Liver (tissue), 8 donors: ENCODE measurements at regions not wholly inside any gene's neighbourhood (a gene's known extent, or its start where the extent isn't known, plus 50 kb on each side); places are given as distances from the start of the nearest gene placed in this dataset.

Source experiments
- DNase-seq: peaks from one replicate; pipeline ENCODE4 v3.0.0-alpha.2; 2017; ENCODE audit warnings: low spot score
- H3K27ac ChIP-seq, 2 donors: one replicate each; pipeline ENCODE4 v1.7.0; 2013; ENCODE audit warnings: inconsistent platforms in 2 of 2, low read length in 2 of 2, control low read depth in 1 of 2, low read depth in 1 of 2, mild to moderate bottlenecking in 1 of 2
- H3K27me3 ChIP-seq, 4 donors: one replicate each; pipeline versions ENCODE4 v1.6.1 to v1.7.0; 2013; ENCODE audit warnings: low read length in 3 of 4, inconsistent platforms in 1 of 4, mild to moderate bottlenecking in 1 of 4, moderate library complexity in 1 of 4; ENCODE audit not compliant: control insufficient read depth in 4 of 4, insufficient read depth in 4 of 4
- H3K36me3 ChIP-seq, 4 donors: one replicate each; pipeline versions ENCODE4 v1.6.1 to v1.7.0; 2013; ENCODE audit warnings: low read length in 3 of 4, mild to moderate bottlenecking in 3 of 4, low read depth in 1 of 4, moderate library complexity in 1 of 4; ENCODE audit not compliant: control insufficient read depth in 4 of 4, insufficient read depth in 3 of 4
- H3K4me1 ChIP-seq, 4 donors: one replicate each; pipeline versions ENCODE4 v1.6.1 to v1.7.0; 2013; ENCODE audit warnings: low read length in 3 of 4, mild to moderate bottlenecking in 3 of 4, moderate library complexity in 1 of 4; ENCODE audit not compliant: control insufficient read depth in 4 of 4, insufficient read depth in 4 of 4
- H3K4me3 ChIP-seq, 3 donors: one replicate each; pipeline versions ENCODE4 v1.6.1 to v1.7.0; 2013; ENCODE audit warnings: low read length in 3 of 3, control low read depth in 1 of 3, low read depth in 1 of 3, mild to moderate bottlenecking in 1 of 3
- H3K9ac ChIP-seq, 2 donors: one replicate each; pipeline ENCODE4 v1.7.0; 2013; ENCODE audit warnings: low read length in 2 of 2, mild to moderate bottlenecking in 2 of 2, moderate library complexity in 2 of 2, control low read depth in 1 of 2, low read depth in 1 of 2
- H3K9me3 ChIP-seq, 4 donors: one replicate each; pipeline versions ENCODE4 v1.6.1 to v1.7.0; 2013; ENCODE audit warnings: low read length in 3 of 4; ENCODE audit not compliant: control insufficient read depth in 4 of 4
- ATF3 ChIP-seq: IDR thresholded peaks from 2 replicates; pipeline ENCODE4 v1.6.1; 2016; ENCODE audit warnings: antibody characterized with exemption
- GABPA ChIP-seq, 2 donors: IDR thresholded peaks in 1 of 2; conservative IDR thresholded peaks in 1 of 2; 2 replicates each; pipeline ENCODE4 v1.6.1; 2016; ENCODE audit warnings: antibody characterized with exemption in 2 of 2, mild to moderate bottlenecking in 1 of 2, moderate library complexity in 1 of 2
- HNF4A ChIP-seq, 2 donors: conservative IDR thresholded peaks; 2 replicates each; pipeline ENCODE4 v1.6.1; 2016; ENCODE audit warnings: antibody characterized with exemption in 2 of 2, mild to moderate bottlenecking in 2 of 2
- HNF4G ChIP-seq: IDR thresholded peaks from 2 replicates; pipeline ENCODE4 v1.6.1; 2016; ENCODE audit warnings: antibody characterized with exemption
- JUND ChIP-seq, 2 donors: IDR thresholded peaks; 2 replicates each; pipeline ENCODE4 v1.6.1; 2016; ENCODE audit warnings: antibody characterized with exemption in 2 of 2
- NR2F2 ChIP-seq: IDR thresholded peaks from 2 replicates; pipeline ENCODE4 v1.6.1; 2016; ENCODE audit warnings: antibody characterized with exemption
- RAD21 ChIP-seq, 2 donors: IDR thresholded peaks; 2 replicates each; pipeline ENCODE4 v1.6.1; 2016; ENCODE audit warnings: antibody characterized with exemption in 2 of 2, mild to moderate bottlenecking in 2 of 2
- REST ChIP-seq: IDR thresholded peaks from 2 replicates; pipeline ENCODE4 v1.6.1; 2016; ENCODE audit warnings: antibody characterized with exemption, mild to moderate bottlenecking
- RXRA ChIP-seq, 2 donors: IDR thresholded peaks; 2 replicates each; pipeline ENCODE4 v1.6.1; 2017 to 2018; ENCODE audit warnings: antibody characterized with exemption in 2 of 2, mild to moderate bottlenecking in 1 of 2
- SP1 ChIP-seq: IDR thresholded peaks from 2 replicates; pipeline ENCODE4 v1.6.1; 2018; ENCODE audit warnings: antibody characterized with exemption, mild to moderate bottlenecking
- TAF1 ChIP-seq: conservative IDR thresholded peaks from 2 replicates; pipeline ENCODE4 v1.6.1; 2016; ENCODE audit warnings: antibody characterized with exemption, mild to moderate bottlenecking
- YY1 ChIP-seq: IDR thresholded peaks from 2 replicates; pipeline ENCODE4 v1.6.1; 2016; ENCODE audit warnings: antibody characterized with exemption, mild to moderate bottlenecking
- ZBTB33 ChIP-seq: IDR thresholded peaks from 2 replicates; pipeline ENCODE4 v1.6.1; 2016; ENCODE audit warnings: antibody characterized with exemption
- WGBS: extraction: QIAGEN DNeasy Blood & Tissue Kit; methylation state at CpG from one replicate; pipeline ENCODE4 v1.1.7; 2013; 5-methylcytosine and 5-hydroxymethylcytosine counted together
- TF ChIP-seq, protein P1 (sequence below): fragments of 150-350 bp; IDR thresholded peaks from 2 replicates; pipeline ENCODE4 v1.5.1; 2017; ENCODE audit warnings: improper control_type of control experiment, low read depth, low read length; ENCODE audit not compliant: missing input control
- donor health status: healthy.
- donor health status: healthy.
- donor health status: healthy.
- donor health status: healthy.
- donor health status: healthy.

- TF ChIP-seq, protein P1, sequence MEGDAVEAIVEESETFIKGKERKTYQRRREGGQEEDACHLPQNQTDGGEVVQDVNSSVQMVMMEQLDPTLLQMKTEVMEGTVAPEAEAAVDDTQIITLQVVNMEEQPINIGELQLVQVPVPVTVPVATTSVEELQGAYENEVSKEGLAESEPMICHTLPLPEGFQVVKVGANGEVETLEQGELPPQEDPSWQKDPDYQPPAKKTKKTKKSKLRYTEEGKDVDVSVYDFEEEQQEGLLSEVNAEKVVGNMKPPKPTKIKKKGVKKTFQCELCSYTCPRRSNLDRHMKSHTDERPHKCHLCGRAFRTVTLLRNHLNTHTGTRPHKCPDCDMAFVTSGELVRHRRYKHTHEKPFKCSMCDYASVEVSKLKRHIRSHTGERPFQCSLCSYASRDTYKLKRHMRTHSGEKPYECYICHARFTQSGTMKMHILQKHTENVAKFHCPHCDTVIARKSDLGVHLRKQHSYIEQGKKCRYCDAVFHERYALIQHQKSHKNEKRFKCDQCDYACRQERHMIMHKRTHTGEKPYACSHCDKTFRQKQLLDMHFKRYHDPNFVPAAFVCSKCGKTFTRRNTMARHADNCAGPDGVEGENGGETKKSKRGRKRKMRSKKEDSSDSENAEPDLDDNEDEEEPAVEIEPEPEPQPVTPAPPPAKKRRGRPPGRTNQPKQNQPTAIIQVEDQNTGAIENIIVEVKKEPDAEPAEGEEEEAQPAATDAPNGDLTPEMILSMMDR = no peak
- peak; percentile 57 for TF ChIP-seq NR2F2
- peak; percentile 73 to 82 for TF ChIP-seq RXRA (IDR thresholded peaks at IDR 0.05)
- TF ChIP-seq SP1 = peak; percentile 55
Observed at GRCh38 chr1:234724516-234725176, 114.7 kb upstream of the IRF2BP2 start (continued).

DNA sequence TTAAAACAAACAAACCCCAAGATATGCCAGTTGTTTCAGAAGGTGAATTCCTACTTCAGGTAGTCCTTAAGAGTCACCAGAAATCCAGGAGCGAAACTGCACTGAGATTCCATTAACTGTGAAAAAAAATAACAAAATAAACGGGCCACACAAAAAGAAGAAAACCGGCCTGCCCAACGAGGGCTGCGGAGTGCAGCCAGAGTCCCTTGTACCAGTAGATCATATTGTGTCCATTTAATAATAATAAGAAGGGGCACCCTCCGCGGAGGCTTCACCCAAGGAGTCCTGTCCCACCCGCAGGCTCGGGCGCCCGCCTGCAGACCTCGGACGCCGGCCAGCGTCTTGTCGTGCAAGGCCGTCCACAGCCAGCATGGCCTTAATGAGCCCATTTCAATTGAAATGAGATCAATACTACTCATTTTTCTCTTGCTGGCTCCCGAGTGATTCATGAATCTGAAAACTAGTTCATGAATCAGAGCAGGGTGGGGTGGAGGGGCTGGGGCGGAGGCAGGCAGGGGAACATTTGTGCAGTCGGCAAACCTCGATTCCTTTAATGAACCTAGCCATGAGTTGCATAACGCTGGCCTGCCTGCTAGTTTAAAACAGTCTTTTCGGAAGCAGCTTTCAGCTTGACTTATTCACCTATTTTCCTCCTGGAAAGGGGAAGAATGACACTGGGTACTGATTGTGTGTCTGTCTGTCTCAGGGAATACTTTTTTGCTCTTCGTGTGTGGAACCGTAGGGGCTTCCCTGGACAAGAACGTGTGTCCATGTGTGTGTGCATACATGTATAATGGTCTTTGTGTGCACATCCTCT lies 113.1 kb upstream of the IRF2BP2 start:
- TF ChIP-seq HNF4A (conservative IDR thresholded peaks at IDR 0.05) (peak in 1 of 2 donors; percentile 6), RAD21 (IDR thresholded peaks at IDR 0.05) (peak in 1 of 2 donors; percentile 49), ATF3 (peak; percentile 29), RXRA (IDR thresholded peaks at IDR 0.05) (peak in 1 of 2 donors; percentile 4), REST (no peak)
- H3K36me3 ChIP-seq = no peaks in the 10 kb centered on the region
- peak overlapping the region; percentile 92 to 98 for H3K27ac ChIP-seq
- peaks cover 28 to 85% (median 59%) of the 10 kb centered on the region in 4 donors for H3K4me1 ChIP-seq
- H3K9ac ChIP-seq = peak overlapping the region in 1 of 2 donors; percentile 92
- no peaks in the 10 kb centered on the region for H3K27me3 ChIP-seq
- DNase-seq = no peak
- WGBS = 50% methylated on average over 26 of the region's 26 CpGs
- H3K9me3 ChIP-seq = no peaks in the 10 kb centered on the region
- H3K4me3 ChIP-seq = no peak overlapping the region

DNA sequence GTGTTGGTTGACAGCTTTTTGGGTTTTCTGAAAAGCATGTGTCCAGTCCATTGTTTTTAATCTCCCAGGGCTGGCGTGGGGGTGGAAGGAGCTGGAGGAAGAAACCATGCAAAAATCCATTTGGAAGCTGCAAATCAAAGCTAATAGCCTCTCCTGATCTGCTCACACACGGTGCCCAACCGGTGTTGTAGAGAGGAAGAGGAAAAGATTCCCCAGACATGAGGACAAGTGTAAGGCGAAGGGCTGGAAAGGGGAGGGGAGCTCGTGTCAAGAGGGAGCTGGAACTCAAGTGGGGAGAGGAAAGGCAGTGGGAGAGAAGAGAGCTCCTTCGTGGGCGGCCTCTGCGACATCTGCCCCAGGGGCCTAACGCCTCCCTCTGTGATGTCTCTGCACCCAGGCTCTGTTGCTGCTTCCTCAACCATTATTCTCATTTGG lies 112.3 kb upstream of the IRF2BP2 start:
- Histone ChIP-seq H3K36me3 (no peaks in the 10 kb centered on the region), H3K4me3 (peak overlapping the region in 1 of 3 donors; percentile 22), H3K4me1 (peaks cover 30 to 90% (median 63%) of the 10 kb centered on the region in 4 donors), H3K27me3 (no peaks in the 10 kb centered on the region), H3K9ac (peak overlapping the region; percentile 41 to 92), H3K9me3 (no peaks in the 10 kb centered on the region), H3K27ac (peak overlapping the region; percentile 92 to 98)
- WGBS = 67% methylated on average over 9 of the region's 9 CpGs
- no peak for DNase-seq
- TF ChIP-seq JUND (IDR thresholded peaks at IDR 0.05) (no peak), GABPA (IDR thresholded peaks at IDR 0.05 in 1 of 2, conservative IDR thresholded peaks at IDR 0.05 in 1 of 2) (no peak), ATF3 (no peak), ZBTB33 (no peak), HNF4A (conservative IDR thresholded peaks at IDR 0.05) (no peak), HNF4G (no peak), TAF1 (no peak), YY1 (no peak)
